SJSA1 (cell line): ENCODE measurements at regions not wholly inside any gene's neighbourhood (a gene's known extent, or its start where the extent isn't known, plus 50 kb on each side); places are given as distances from the start of the nearest gene placed in this dataset.

ENCODE experiments used
- DNase-seq, 2 experiments: peaks; one replicate each; pipeline ENCODE4 v3.0.0-alpha.2; 2015 to 2020; ENCODE audit warnings: low spot score in 2 of 2, low read depth in 1 of 2
- H3K27ac ChIP-seq: fragments of 250-450 bp; sonication (Bioruptor Pico); 2 replicates; pipeline ENCODE4 v1.5.1; 2020; ENCODE audit warnings: mild to moderate bottlenecking, moderate library complexity
- H3K27me3 ChIP-seq: fragments of 250-450 bp; sonication (Bioruptor Pico); replicated peaks from 2 replicates; pipeline ENCODE4 v1.5.1; 2020; ENCODE audit warnings: mild to moderate bottlenecking, moderate library complexity
- H3K36me3 ChIP-seq: fragments of 250-450 bp; sonication (Bioruptor Pico); 2 replicates; pipeline ENCODE4 v1.5.1; 2020; ENCODE audit warnings: mild to moderate bottlenecking
- H3K4me1 ChIP-seq: fragments of 250-450 bp; sonication (Bioruptor Pico); replicated peaks from 2 replicates; pipeline ENCODE4 v1.6.1; 2021; ENCODE audit warnings: mild to moderate bottlenecking
- H3K4me3 ChIP-seq: fragments of 250-450 bp; sonication (Bioruptor Pico); 2 replicates; pipeline ENCODE4 v1.5.1; 2020; ENCODE audit warnings: mild to moderate bottlenecking
- H3K9me3 ChIP-seq: fragments of 250-450 bp; sonication (Bioruptor Pico); replicated peaks from 2 replicates; pipeline ENCODE4 v1.5.1; 2020; ENCODE audit warnings: mild to moderate bottlenecking

DNA sequence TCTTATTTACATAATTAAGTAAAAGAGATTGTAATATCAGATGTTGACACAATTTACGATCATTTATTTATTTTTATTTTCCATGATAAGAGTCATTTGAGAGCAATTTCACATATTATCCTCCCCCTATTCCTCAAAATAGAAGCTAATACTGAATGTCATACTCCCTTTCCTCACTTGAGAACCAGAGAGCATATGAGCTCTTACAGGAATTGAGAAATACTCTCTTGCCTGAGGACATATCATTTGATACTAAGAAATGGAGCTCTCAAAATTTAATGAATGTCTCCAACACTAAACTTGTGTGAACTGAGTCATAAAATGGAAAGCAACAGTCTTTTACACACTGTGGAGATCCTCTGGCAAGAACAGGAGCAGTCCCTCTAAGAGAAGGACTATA lies 68.5 kb upstream of the CHST9 start:
- no peaks in the 10 kb centered on the region for H3K36me3 ChIP-seq
- no peaks in the 10 kb centered on the region for H3K9me3 ChIP-seq
- H3K4me1 ChIP-seq = no peaks in the 10 kb centered on the region
- no peak overlapping the region for H3K27ac ChIP-seq
- no peak for DNase-seq
- H3K4me3 ChIP-seq = no peak overlapping the region
- H3K27me3 ChIP-seq = peaks cover 4% of the 10 kb centered on the region; the same call in 1 of the 2 replicates

DNA sequence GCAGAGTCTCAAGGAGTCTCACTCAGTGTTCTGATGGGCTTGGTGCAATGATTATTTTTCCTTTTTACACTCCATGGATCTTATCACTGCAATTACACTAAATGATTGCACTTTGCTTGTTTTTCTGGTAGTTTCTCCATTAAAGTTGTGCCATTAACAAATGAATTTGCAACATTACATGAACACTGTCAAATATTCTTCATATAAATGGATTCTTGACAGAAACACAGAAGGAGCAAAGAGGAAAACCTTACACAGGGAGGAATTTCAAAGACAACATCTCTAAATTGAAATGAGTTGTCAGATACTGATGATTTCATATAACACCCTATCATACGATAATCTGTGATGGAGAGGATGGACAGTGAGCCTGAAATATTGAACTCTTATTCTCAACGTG lies 65.4 kb upstream of the CHST9 start:
- Histone ChIP-seq H3K27ac (no peak overlapping the region), H3K9me3 (no peaks in the 10 kb centered on the region), H3K36me3 (no peaks in the 10 kb centered on the region), H3K4me1 (no peaks in the 10 kb centered on the region), H3K27me3 (peaks cover 9% of the 10 kb centered on the region), H3K4me3 (no peak overlapping the region)
- DNase-seq = no peak

DNA sequence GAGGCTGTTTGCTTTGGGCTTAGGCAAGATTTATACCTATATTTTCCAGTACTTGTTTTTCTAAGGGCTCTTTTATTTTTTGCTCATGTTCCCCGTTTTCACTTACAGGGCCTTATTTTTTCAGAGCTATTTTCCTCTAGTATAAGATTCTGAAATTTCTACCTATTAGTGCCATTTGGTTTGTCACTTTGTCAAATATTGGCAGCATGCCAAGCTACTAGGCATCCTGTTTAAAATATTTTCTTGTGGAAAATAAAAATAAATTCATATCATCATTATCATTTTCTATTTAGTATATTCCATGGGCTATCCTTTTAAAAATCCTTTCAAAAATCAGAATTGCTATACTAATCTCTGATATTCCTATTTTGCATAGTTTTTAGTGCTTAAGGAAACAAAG lies 64.8 kb upstream of the CHST9 start:
- no peak for DNase-seq
- Histone ChIP-seq H3K4me1 (no peaks in the 10 kb centered on the region), H3K36me3 (no peaks in the 10 kb centered on the region), H3K9me3 (no peaks in the 10 kb centered on the region), H3K27me3 (peaks cover 10% of the 10 kb centered on the region), H3K4me3 (no peak overlapping the region), H3K27ac (no peak overlapping the region)

DNA sequence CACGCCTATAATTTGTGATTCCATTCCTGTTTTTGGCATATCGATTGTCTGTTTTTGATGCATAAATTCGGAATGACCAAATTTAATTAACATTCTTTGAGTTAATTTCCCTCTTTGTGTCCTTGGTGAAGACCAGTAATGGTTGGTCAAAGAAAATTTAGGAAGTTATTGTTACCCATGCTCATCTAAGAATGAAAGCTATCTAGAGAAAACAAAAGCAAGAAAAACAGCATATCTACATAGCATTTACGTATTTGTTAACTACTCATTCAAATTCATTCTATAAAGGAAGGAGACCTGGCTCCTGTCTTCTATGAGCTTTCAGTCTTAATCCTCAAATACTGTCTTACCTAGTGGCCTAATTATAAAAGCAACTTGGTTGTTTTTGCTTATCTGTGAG lies 59.2 kb upstream of the CHST9 start:
- no peak overlapping the region for H3K27ac ChIP-seq
- H3K36me3 ChIP-seq = no peaks in the 10 kb centered on the region
- no peaks in the 10 kb centered on the region for H3K9me3 ChIP-seq
- no peak for DNase-seq
- H3K4me3 ChIP-seq = no peak overlapping the region
- no peaks in the 10 kb centered on the region for H3K4me1 ChIP-seq
- H3K27me3 ChIP-seq = peaks cover 9% of the 10 kb centered on the region

DNA sequence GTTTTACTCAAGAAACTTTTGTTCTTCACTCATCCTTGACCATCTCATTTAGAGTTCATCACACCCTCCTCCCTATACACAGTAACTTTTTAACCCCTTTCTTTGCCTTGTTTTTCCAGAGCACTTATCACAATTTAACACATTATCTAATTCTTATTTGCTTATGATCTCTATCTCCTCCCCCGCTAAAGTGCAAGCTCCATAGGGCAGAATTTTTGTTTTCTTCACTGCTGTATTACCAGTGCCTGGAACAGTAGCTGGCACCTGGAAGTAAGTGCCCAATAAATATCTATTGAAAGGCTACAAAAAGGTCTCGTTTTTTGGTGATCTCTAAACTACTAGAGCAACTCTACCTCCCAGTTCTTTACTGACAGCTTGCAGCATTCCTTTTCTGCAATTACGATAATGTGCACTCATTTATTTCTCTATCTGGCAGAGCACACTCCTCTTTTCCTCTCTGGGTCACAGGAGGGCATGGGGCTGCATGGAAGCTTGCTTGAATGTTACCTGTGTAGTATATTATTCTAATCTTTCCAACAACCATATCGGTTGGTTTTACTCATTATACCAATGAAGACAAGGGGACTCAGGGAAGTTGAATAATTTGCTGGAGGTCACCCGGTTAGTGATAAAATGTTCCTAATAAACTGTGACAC lies 57.4 kb upstream of the CHST9 start:
- Histone ChIP-seq H3K36me3 (no peaks in the 10 kb centered on the region), H3K4me3 (no peak overlapping the region), H3K27me3 (peaks cover 6% of the 10 kb centered on the region), H3K27ac (no peak overlapping the region), H3K4me1 (no peaks in the 10 kb centered on the region), H3K9me3 (no peaks in the 10 kb centered on the region)
- no peak for DNase-seq

DNA sequence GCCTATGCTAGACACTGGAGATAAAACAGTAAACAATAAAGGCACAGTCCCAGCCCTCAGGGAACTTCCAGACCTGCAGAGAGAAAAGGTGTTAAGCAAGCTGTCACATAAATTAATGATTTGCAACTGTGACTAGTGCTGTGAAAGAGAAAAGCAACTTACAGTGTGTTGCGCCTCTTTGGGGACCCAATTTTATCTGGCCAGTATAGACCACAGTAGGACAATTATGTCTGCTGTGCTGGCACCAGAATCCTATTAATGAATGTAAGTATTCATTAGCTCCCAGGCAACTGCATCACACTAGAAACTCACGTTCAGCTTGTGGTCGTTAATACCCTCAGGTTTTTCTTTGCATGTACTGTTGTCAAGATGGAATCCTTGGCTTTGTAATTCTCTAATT lies 55.3 kb upstream of the CHST9 start:
- H3K4me3 ChIP-seq = no peak overlapping the region
- H3K9me3 ChIP-seq = no peaks in the 10 kb centered on the region
- H3K27ac ChIP-seq = no peak overlapping the region
- no peaks in the 10 kb centered on the region for H3K4me1 ChIP-seq
- DNase-seq = no peak
- H3K36me3 ChIP-seq = no peaks in the 10 kb centered on the region
- peaks cover 3% of the 10 kb centered on the region; the same call in 1 of the 2 replicates for H3K27me3 ChIP-seq

DNA sequence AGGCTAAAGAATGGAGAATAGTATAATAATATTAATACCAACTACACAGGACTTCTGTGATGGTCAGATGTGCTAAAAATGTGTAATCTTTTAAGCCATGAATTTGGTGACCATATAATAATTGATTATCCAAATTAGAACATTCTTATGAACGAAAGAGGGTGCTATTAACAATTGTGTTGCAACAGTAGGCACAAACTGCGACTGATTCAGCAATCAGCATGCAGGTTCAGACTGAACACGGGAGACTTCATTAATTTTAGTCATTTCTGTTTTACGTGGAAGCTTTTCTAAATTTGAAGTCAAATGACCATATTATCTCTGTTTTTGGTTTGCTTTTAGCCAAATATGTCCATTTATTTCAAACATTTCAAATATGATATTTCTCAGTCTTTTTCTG lies 54.6 kb upstream of the CHST9 start:
- DNase-seq = no peak
- H3K4me1 ChIP-seq = no peaks in the 10 kb centered on the region

DNA sequence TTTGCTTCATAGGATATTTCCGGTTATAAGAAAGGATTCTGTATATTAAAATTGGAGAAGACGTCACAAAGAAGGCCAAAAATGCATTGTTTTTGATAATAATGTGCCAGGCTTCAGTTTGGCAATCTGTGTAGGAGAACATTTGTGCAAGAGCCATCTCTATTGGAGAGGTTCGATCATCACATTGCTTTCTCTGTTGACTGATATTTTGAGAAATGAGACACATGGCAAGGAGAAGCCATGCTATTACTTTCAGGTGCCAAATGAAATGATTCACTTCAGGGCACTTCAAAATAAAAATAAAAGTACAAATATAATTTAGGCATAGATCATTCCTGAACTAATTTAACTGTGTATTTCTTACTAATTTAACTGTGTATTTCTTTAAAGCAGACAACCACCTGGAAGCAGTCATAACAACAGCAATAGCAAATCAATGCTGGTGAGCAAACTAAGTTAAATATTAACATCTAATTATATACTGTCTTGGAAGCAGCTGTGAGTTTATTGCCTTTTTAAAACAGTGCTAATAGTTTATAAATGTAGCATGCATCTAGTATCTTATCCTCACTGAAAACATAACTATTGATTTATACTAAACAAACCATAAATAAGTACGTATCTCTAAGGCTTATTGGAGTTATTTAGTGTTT lies 50.2 kb upstream of the CHST9 start:
- H3K4me3 ChIP-seq = no peak overlapping the region
- no peaks in the 10 kb centered on the region for H3K36me3 ChIP-seq
- H3K4me1 ChIP-seq = no peaks in the 10 kb centered on the region
- H3K27me3 ChIP-seq = no peaks in the 10 kb centered on the region; the same call in 1 of the 2 replicates
- no peak for DNase-seq
- no peaks in the 10 kb centered on the region for H3K9me3 ChIP-seq
- no peak overlapping the region for H3K27ac ChIP-seq

More for the DNA sequence above, 54.6 kb upstream of the CHST9 start:
- no peaks in the 10 kb centered on the region for H3K36me3 ChIP-seq
- no peak overlapping the region for H3K4me3 ChIP-seq
- H3K9me3 ChIP-seq = no peaks in the 10 kb centered on the region
- H3K27me3 ChIP-seq = peaks cover 3% of the 10 kb centered on the region; the same call in 1 of the 2 replicates
- no peak overlapping the region for H3K27ac ChIP-seq
